K562 (cell line): ENCODE measurements at regions not wholly inside any gene's neighbourhood (a gene's known extent, or its start where the extent isn't known, plus 50 kb on each side); places are given as distances from the start of the nearest gene placed in this dataset.

Experiments
- ATAC-seq: fragments of 200-7000 bp; cut with Tn5 transposase; 3 replicates; pipeline ENCODE4 v1.9.1; 2020; ENCODE audit warnings: moderate library complexity
- BruUV-seq: library from RNA; stranded (reverse); fragments of 400-500 nt; replicated peaks from 2 replicates; lab custom pipeline; 2021; lab: Mats Ljungman, UMichigan
- CTCF ChIA-PET: fragments of 300-600 bp; formaldehyde crosslinking; extraction: SDS; loops from one replicate; lab custom pipeline; 2021; ENCODE audit warnings: low intra/inter-chr PET ratio; lab: Yijun Ruan, JAX
- POLR2A ChIA-PET: fragments of 300-600, 350-650 bp; sonication (Branson Sonifier 250); formaldehyde crosslinking; extraction: SDS; loops from one replicate; lab custom pipeline; 2021; ENCODE audit warnings: antibody characterized with exemption, inconsistent platforms; lab: Yijun Ruan, JAX
- DNase-seq, 4 experiments: peaks; one replicate each; pipeline versions ENCODE4 v3.0.0 to v3.0.0-alpha.2; 2011 to 2018; ENCODE audit warnings: low spot score in 3 of 4, mixed read lengths in 3 of 4; ENCODE audit errors: extremely low read depth in 1 of 4
- FAIRE-seq: peaks from 2 replicates; lab custom pipeline; 2011; peaks lifted over from hg19 to GRCh38; lab: Jason Lieb, UNC
- H2AFZ ChIP-seq: 2 replicates; pipeline ENCODE4 v1.6.0; 2011; ENCODE audit warnings: low read depth, low read length, control low read depth, inconsistent platforms
- H3K27ac ChIP-seq: fragments of 200-600 bp; 3 replicates; pipeline ENCODE4 v1.8.0; 2011; ENCODE audit warnings: low read depth, mild to moderate bottlenecking, control low read depth, inconsistent platforms, low read length, moderate library complexity, mixed read lengths; ENCODE audit errors: extremely low read depth
- H3K27me3 ChIP-seq, 2 experiments: fragments of 300-600 bp in 1 of 2; 2 replicates in 1 of 2; 3 replicates in 1 of 2; pipeline versions ENCODE4 v1.6.0 to v1.8.0; 2011; ENCODE audit warnings: inconsistent platforms in 2 of 2, low read length in 2 of 2, mild to moderate bottlenecking in 1 of 2, mixed read lengths in 1 of 2, moderate library complexity in 1 of 2; ENCODE audit not compliant: control insufficient read depth in 2 of 2, insufficient read depth in 2 of 2
- H3K36me3 ChIP-seq: fragments of 300-600 bp; 3 replicates; pipeline ENCODE4 v1.8.0; 2011; ENCODE audit warnings: mild to moderate bottlenecking, low read length, inconsistent platforms; ENCODE audit not compliant: control insufficient read depth, insufficient read depth
- H3K4me1 ChIP-seq, 2 experiments: fragments of 200-600 bp in 1 of 2; replicated peaks in 1 of 2; 2 replicates in 1 of 2; 3 replicates in 1 of 2; pipeline versions ENCODE4 v1.5.1 to v1.8.0; 2011; ENCODE audit warnings: inconsistent platforms in 2 of 2, low read length in 2 of 2, mild to moderate bottlenecking in 1 of 2, mixed read lengths in 1 of 2, moderate library complexity in 1 of 2; ENCODE audit not compliant: control insufficient read depth in 2 of 2, insufficient read depth in 2 of 2
- H3K4me2 ChIP-seq: 2 replicates; pipeline ENCODE4 v1.6.1; 2011; ENCODE audit warnings: low read length, control low read depth, inconsistent platforms, mixed read lengths; ENCODE audit not compliant: insufficient read depth
- H3K4me3 ChIP-seq: fragments of 200-600 bp; sonication (generic), shearing (Covaris generic); 2 replicates; pipeline ENCODE4 v1.5.1; 2016; ENCODE audit warnings: control low read depth, inconsistent platforms
- H3K79me2 ChIP-seq: fragments of 200-600 bp; 3 replicates; pipeline ENCODE4 v1.8.0; 2011; ENCODE audit warnings: low read length, inconsistent platforms; ENCODE audit not compliant: control insufficient read depth, insufficient read depth
- H3K9ac ChIP-seq, 2 experiments: 2 replicates each; pipeline versions ENCODE4 v1.6.0 to v1.6.1; 2011; ENCODE audit warnings: low read depth in 2 of 2, low read length in 2 of 2, control low read depth in 1 of 2, inconsistent platforms in 1 of 2, mild to moderate bottlenecking in 1 of 2, mixed read lengths in 1 of 2; ENCODE audit not compliant: insufficient read depth in 1 of 2
- H3K9me1 ChIP-seq: one replicate; pipeline ENCODE4 v1.6.0; 2011; ENCODE audit warnings: inconsistent platforms, mild to moderate bottlenecking, low read length, moderate library complexity; ENCODE audit not compliant: control insufficient read depth, insufficient read depth
- H3K9me3 ChIP-seq: replicated peaks from 2 replicates; pipeline ENCODE4 v1.5.1; 2011; ENCODE audit warnings: low read depth, low read length, inconsistent platforms; ENCODE audit not compliant: control insufficient read depth, insufficient read depth
- H4K20me1 ChIP-seq: replicated peaks from 2 replicates; pipeline ENCODE4 v1.6.1; 2011; ENCODE audit warnings: low read length, inconsistent platforms, mixed read lengths; ENCODE audit not compliant: control insufficient read depth, insufficient read depth
- HDAC6 ChIP-seq: IDR thresholded peaks from 2 replicates; pipeline ENCODE4 v1.6.1; 2012; ENCODE audit warnings: low read depth, mild to moderate bottlenecking, control low read depth, inconsistent platforms, low read length, moderate library complexity
- ILF3 ChIP-seq: fragments of 450-650 bp; IDR thresholded peaks from 2 replicates; pipeline ENCODE4 v1.6.1; 2018; ENCODE audit warnings: antibody characterized with exemption, mild to moderate bottlenecking, moderate library complexity, borderline replicate concordance
- PTBP1 ChIP-seq: fragments of 200-400 bp; formaldehyde crosslinking; IDR thresholded peaks from 2 replicates; pipeline ENCODE4 v1.6.1; 2017; ENCODE audit warnings: low read depth, low read length
- RAD51 ChIP-seq: fragments of 450-650 bp; IDR thresholded peaks from 2 replicates; pipeline ENCODE4 v1.7.1; 2016; ENCODE audit warnings: low read depth, mild to moderate bottlenecking, borderline replicate concordance
- WGBS: fragments of 100-300 bp; shearing (Covaris generic); methylation state at CpG from one replicate; pipeline ENCODE4 v1.1.6; 2016; ENCODE audit warnings: low coverage, mixed read lengths; ENCODE audit not compliant: insufficient coverage; ENCODE audit errors: missing lambda C conversion rate; 5-methylcytosine and 5-hydroxymethylcytosine counted together
- in situ Hi-C: fragments of 300-500 bp; cut with MboI; formaldehyde crosslinking; loops from 4 replicates; pipeline ENCODE4 v1.15.0; 2018; ENCODE audit warnings: inconsistent platforms, mixed read lengths
- intact Hi-C: fragments of 100-400 bp; cut with micrococcal nuclease; formaldehyde crosslinking; loops from 2 replicates; pipeline ENCODE4 v1.14.2; 2022
- TF ChIP-seq, protein P1 (sequence below): fragments of 450-650 bp; IDR thresholded peaks from 2 replicates; pipeline ENCODE4 v1.6.1; 2016; ENCODE audit warnings: antibody characterized with exemption
- TF ChIP-seq, protein P2 (sequence below): fragments of 450-650 bp; IDR thresholded peaks from 2 replicates; pipeline ENCODE4 v1.6.1; 2017; ENCODE audit warnings: antibody characterized with exemption, mild to moderate bottlenecking

DNA sequence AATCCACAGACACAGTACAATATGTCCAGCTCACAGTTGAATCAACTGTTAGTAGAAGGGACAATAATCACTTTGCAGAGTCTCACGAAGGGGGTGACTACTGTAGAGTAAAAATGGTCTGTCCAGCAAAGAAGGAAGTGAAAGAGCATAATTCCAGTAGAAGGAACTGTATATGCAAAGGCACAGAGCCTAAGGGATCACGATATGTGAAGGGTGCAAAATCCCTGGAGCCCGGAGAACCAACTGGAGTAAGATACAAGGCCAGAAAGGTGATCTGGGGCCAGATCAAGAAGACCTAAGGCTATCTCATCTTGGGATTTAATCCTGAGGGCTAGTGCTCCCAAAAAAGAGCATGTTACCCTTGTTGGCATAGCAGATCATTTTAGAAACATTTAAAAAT is 192.7 kb upstream of the LDB2 start:
- Histone ChIP-seq H3K4me3 (no peak overlapping the region), H3K27ac (no peak overlapping the region), H3K4me1 (no peaks in the 10 kb centered on the region), H3K27me3 (no peaks in the 10 kb centered on the region), H3K36me3 (no peaks in the 10 kb centered on the region), H3K9me3 (no peaks in the 10 kb centered on the region), H2AFZ (no peak overlapping the region), H4K20me1 (no peaks in the 10 kb centered on the region), H3K9me1 (no peaks in the 10 kb centered on the region), H3K4me2 (no peak overlapping the region)
- no peak for DNase-seq
- FAIRE-seq: no peak
- ChIA-PET CTCF (no interaction called here), POLR2A (no interaction called here)
- 2% methylated on average over 3 of the region's 3 CpGs for WGBS
- ATAC-seq: no peak
- intact Hi-C loops: loop anchor here (10.0 kb wide), 1 partner anchor 234 kb away; no protein-coding TSS in a partner anchor
- in situ Hi-C loops: no loop called here
- TF ChIP-seq HDAC6 (no peak), PTBP1 (no peak), ILF3 (no peak), RAD51 (no peak)
- TF ChIP-seq, protein P1, sequence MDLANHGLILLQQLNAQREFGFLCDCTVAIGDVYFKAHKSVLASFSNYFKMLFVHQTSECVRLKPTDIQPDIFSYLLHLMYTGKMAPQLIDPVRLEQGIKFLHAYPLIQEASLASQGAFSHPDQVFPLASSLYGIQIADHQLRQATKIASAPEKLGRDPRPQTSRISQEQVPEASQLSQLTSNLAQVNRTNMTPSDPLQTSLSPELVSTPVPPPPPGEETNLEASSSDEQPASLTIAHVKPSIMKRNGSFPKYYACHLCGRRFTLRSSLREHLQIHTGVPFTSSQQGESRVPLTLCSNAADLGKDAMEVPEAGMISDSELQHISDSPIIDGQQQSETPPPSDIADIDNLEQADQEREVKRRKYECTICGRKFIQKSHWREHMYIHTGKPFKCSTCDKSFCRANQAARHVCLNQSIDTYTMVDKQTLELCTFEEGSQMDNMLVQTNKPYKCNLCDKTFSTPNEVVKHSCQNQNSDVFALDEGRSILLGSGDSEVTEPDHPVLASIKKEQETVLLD: no peak
- TF ChIP-seq, protein P2, sequence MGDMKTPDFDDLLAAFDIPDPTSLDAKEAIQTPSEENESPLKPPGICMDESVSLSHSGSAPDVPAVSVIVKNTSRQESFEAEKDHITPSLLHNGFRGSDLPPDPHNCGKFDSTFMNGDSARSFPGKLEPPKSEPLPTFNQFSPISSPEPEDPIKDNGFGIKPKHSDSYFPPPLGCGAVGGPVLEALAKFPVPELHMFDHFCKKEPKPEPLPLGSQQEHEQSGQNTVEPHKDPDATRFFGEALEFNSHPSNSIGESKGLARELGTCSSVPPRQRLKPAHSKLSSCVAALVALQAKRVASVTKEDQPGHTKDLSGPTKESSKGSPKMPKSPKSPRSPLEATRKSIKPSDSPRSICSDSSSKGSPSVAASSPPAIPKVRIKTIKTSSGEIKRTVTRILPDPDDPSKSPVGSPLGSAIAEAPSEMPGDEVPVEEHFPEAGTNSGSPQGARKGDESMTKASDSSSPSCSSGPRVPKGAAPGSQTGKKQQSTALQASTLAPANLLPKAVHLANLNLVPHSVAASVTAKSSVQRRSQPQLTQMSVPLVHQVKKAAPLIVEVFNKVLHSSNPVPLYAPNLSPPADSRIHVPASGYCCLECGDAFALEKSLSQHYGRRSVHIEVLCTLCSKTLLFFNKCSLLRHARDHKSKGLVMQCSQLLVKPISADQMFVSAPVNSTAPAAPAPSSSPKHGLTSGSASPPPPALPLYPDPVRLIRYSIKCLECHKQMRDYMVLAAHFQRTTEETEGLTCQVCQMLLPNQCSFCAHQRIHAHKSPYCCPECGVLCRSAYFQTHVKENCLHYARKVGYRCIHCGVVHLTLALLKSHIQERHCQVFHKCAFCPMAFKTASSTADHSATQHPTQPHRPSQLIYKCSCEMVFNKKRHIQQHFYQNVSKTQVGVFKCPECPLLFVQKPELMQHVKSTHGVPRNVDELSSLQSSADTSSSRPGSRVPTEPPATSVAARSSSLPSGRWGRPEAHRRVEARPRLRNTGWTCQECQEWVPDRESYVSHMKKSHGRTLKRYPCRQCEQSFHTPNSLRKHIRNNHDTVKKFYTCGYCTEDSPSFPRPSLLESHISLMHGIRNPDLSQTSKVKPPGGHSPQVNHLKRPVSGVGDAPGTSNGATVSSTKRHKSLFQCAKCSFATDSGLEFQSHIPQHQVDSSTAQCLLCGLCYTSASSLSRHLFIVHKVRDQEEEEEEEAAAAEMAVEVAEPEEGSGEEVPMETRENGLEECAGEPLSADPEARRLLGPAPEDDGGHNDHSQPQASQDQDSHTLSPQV: no peak
- TF ChIP-seq, all 486 proteins: peak for 0
- BruUV-seq: no TSS peak
- Histone ChIP-seq H3K9ac (no peak overlapping the region), H3K79me2 (no peaks in the 10 kb centered on the region)
